WTC11 (cell line): ENCODE measurements at regions not wholly inside any gene's neighbourhood (a gene's known extent, or its start where the extent isn't known, plus 50 kb on each side); places are given as distances from the start of the nearest gene placed in this dataset.

Experiments used
- CREB1 ChIP-seq: sonication (generic); formaldehyde crosslinking; IDR thresholded peaks from 2 replicates; pipeline ENCODE4 v1.8.0; 2023; ENCODE audit warnings: mild to moderate bottlenecking, missing genetic modification reagents
- GABPB1 ChIP-seq: sonication (generic); formaldehyde crosslinking; IDR thresholded peaks from 2 replicates; pipeline ENCODE4 v1.8.1; 2023; ENCODE audit warnings: mild to moderate bottlenecking, missing genetic modification reagents
- TF ChIP-seq, protein P1 (sequence below): sonication (generic); formaldehyde crosslinking; IDR thresholded peaks from 2 replicates; pipeline ENCODE4 v1.8.0; 2022; ENCODE audit warnings: mild to moderate bottlenecking, missing genetic modification reagents
- TF ChIP-seq, protein P2 (sequence below): fragments of 200-600 bp; IDR thresholded peaks from 2 replicates; pipeline ENCODE4 v1.8.0; 2022; ENCODE audit warnings: antibody characterized with exemption

DNA sequence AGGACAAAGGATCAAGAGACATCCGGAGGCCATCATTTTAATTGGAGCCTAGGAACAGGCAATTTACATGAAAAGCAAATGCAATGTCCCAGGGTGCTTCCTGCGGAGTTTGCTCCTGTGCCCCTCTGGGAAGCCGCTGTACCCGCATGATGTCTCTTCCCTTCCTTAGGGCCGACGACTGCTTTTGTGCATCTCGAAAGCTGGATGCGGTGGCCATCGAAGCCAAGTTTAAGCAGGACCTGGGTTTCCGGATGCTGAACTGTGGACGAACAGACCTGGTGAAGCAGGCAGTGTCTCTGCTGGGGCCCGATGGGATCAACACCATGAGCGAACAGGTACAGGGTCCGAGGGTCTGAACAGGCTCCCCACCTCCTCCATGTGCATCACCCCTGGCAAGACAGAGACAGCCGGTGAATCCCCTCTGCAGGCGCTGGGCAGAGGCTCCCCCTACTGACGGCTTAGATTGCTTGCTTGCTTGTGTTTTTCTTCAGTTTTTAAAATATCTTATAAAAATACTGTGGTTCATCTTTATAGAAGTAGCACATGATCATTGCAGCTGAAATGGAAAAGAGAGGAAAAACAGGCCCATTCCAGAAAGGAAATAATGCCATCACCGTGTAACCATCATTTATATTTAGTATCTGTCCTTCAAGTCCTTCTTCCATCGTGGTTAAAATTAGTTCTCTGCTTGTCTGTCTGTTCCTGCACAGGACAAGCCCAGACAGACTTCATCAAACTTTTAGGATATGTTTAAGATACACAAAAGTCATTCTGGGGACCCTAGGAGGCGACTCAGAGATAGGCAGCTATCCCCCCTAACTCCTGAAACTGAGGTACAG lies 75.4 kb upstream of the PWP1 start:
- TF ChIP-seq, protein P1, sequence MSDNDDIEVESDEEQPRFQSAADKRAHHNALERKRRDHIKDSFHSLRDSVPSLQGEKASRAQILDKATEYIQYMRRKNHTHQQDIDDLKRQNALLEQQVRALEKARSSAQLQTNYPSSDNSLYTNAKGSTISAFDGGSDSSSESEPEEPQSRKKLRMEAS (CRISPR knock-in tag): peak; percentile 84
- TF ChIP-seq GABPB1 (CRISPR knock-in tag) (no peak), CREB1 (CRISPR knock-in tag) (no peak)
- TF ChIP-seq, protein P2, sequence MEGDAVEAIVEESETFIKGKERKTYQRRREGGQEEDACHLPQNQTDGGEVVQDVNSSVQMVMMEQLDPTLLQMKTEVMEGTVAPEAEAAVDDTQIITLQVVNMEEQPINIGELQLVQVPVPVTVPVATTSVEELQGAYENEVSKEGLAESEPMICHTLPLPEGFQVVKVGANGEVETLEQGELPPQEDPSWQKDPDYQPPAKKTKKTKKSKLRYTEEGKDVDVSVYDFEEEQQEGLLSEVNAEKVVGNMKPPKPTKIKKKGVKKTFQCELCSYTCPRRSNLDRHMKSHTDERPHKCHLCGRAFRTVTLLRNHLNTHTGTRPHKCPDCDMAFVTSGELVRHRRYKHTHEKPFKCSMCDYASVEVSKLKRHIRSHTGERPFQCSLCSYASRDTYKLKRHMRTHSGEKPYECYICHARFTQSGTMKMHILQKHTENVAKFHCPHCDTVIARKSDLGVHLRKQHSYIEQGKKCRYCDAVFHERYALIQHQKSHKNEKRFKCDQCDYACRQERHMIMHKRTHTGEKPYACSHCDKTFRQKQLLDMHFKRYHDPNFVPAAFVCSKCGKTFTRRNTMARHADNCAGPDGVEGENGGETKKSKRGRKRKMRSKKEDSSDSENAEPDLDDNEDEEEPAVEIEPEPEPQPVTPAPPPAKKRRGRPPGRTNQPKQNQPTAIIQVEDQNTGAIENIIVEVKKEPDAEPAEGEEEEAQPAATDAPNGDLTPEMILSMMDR: peak; percentile 62
